Activated effector memory CD4-positive, alpha-beta T cell treated with Interleukin-2 at 50 U/mL for 16 hours (primary cell): ENCODE measurements at regions not wholly inside any gene's neighbourhood (a gene's known extent, or its start where the extent isn't known, plus 50 kb on each side); places are given as distances from the start of the nearest gene placed in this dataset.
"Not testable (repeated sequence)": the region's sequence is repeated elsewhere in the genome, so short reads cannot be mapped to it uniquely, and the experiment has no call there.

Experiments
- DNase-seq: peaks from one replicate; pipeline ENCODE4 v3.0.0-alpha.2; 2020

GRCh38 chr12:61137677-61138414 lies 1122.4 kb upstream of the USP15 start:
- DNase-seq: no peak

DNA sequence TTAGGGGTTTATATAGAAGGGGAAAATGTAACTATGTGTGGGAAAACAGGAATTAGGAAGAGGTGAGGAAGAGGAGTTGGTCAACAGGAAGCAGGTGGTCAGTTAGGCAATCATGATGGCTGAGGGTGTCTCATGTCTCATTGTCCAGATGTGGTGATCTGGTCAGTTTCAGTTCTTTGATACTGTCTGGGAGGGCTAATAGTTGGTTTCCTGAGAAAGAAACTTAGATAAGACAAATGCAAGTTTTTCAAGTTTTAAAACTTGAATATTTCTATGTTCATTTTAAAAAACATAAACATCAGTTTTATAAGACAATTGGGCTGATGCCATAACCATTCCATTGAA lies 1121.8 kb upstream of the USP15 start:
- no peak for DNase-seq

DNA sequence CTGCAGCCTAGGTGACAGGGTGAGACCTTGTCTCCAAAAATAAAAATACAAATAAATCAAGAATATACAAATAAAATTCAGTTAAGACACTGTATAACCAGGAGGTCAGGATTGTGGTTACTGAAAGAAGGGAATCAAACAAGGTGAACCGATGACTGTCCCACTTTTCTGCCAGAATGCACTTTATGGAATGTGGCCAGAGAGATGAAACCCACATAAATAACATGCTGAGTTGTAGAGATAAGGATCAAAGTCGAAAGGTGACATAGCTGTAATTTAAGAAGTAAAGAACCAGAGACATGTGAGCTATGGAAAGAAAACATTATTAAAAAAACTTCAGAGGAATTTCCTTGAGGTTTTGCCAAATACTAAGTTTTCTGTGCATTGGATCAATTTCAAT lies 1098.2 kb upstream of the USP15 start:
- DNase-seq: no peak

DNA sequence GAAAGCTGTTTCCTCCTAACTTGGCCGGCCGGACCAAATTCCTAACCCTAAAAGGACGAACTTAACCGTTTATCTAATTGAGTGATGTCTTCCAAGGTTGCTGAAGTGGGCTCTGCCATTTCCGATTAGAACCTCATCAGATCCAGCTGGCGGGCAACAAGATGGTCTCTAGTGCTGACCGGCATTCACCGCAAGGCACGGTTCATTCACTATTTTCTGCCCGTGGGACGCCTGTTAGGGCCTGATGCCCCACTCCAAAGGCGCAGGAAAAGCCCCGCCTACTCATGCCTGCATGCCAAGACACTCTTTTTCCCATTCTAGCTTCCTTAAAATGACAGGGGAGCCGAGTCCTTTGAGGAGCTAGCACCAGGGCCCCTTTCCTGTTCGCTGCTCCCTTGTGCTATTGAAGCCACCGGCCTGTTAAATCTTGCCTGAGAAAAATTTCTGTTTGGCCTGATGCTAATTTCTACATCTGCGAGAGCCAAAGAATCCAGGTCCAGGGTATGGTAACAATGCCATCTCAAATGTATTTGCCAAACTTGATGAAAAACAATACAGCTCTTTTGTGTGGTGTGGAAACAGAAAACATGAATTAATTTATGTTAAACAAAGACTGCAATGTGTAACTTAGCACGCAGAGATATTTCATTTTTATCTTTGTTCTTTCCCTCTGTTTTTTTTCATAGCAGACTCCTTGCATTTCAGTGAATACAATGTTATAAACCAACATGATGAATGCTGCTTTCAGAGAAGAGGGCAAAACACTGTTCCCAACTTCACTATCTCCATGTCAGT lies 1071.2 kb upstream of the USP15 start:
- DNase-seq: no peak

DNA sequence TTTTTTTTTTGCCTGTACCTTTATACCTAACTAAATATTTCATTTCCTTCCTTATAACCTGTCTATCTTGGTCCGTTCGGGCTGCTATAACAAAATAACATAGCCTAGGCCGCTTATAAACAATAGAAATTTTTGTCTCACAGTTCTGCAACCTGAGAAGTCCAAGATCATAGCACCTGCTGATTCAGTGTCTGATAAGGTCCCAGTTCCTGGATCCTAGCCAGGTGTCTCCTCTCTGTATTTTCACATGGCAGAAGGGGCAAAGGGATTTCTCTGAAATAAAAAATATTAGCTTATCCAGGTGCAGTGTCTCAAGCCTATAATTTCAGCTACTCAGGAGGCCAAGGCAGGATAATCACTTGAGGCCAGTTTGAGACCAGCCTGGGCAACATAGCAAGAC lies 1046.6 kb upstream of the USP15 start:
- DNase-seq: no peak

DNA sequence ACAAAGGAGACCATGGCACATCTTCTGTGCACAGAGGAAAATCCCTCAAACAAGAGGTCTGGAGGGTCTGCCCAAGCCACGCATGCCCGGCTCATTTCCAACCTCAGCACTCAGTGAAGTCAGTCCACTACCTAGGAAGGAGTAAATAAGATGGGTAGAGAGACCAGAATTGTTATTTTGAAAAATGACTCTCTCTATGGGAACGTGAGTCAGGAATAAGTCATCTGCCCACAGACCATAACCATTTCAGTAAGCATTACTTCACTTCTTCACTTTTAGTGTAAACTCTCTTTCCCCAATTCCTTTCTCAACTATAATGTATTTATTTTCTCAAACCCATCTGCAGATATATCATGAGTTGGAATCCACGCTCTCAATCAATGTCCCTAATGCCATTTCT lies 1039.9 kb upstream of the USP15 start:
- DNase-seq: no peak

GRCh38 chr12:61232040-61232439 lies 1028.2 kb upstream of the USP15 start:
- DNase-seq: no peak

GRCh38 chr12:61250303-61250702 lies 1009.9 kb upstream of the USP15 start:
- no peak for DNase-seq

GRCh38 chr12:61251076-61251475 lies 1009.1 kb upstream of the USP15 start:
- DNase-seq: no peak

- no peak for DNase-seq
Observed at GRCh38 chr12:61254225-61254624, 1006.0 kb upstream of the USP15 start.

- not testable (repeated sequence) for DNase-seq
Observed at GRCh38 chr12:61264294-61264693, 995.9 kb upstream of the USP15 start.

- no peak for DNase-seq
Observed at GRCh38 chr12:61267474-61267873, 992.7 kb upstream of the USP15 start.

DNA sequence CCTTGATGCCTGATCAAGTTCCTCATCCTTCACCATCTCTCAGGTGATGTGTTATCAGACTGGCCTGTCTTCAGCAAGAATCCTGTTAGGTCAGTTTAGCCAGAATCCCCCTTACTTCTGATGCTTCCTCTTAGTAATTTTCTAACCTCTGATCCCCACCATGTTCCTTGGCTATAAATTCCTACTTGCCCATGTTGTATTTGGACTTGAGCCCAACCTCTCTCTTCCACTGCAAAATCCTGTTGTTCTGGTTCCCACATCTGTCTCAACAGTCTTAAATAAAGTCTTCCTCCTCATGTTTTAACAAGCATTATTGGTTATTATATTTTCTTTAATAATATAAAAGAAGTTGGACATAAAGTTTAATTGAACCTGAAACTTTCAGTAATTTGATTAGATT lies 987.8 kb upstream of the USP15 start:
- no peak for DNase-seq

DNA sequence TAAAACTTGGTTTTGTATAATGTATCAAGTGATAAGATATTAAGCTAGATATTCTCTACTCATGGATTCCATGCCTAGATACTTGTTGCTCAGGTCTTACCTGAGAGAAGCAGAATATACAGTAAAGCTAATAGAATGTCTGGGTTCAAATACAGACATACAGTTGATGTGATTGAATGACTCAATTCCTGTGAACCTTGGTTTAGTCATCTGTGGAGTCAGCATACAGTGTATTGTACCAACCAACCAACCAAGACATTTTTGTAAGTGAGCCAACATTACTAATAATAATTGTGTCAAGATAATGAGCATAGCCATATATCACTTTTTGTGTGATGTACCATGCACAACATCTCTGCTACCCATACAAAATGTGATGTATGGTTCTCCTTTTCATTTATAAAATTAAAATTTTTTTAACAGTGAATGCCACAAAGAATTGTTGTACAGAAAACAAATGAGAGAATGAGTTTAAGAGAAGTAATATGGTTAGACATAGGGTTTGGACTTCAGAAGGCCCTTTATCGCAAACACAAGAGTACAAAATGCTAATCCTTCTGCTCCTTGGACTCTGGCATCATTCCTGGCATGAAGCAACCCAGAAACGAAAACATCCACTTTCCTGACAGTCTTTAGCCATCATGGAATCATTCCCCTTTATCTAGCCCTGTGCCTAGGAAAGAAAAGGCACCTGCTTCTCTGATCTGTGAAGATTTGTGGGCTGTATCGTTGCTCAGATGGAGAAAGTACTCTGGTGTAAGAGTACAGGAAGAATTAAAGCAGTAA lies 977.2 kb upstream of the USP15 start:
- DNase-seq: no peak

DNA sequence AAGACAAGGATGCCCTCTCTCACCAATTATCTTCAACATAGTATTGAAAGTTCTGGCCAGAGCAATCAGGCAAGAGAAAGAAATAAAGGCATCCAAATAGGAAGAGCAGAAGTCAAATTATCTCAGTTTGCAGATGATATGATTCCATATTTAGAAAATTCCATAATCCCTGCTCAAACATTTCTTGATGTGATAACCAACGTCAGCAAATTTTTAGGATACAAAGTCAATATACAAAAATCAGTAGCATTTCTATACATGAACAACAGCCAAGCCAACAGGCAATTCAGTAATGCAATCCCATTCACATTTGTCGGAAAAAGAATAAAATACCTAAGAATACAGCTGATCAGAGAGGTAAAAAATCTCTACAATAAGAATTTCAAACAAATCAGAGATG lies 969.7 kb upstream of the USP15 start:
- DNase-seq: no peak

GRCh38 chr12:61291647-61292046 lies 968.6 kb upstream of the USP15 start:
- no peak for DNase-seq

DNA sequence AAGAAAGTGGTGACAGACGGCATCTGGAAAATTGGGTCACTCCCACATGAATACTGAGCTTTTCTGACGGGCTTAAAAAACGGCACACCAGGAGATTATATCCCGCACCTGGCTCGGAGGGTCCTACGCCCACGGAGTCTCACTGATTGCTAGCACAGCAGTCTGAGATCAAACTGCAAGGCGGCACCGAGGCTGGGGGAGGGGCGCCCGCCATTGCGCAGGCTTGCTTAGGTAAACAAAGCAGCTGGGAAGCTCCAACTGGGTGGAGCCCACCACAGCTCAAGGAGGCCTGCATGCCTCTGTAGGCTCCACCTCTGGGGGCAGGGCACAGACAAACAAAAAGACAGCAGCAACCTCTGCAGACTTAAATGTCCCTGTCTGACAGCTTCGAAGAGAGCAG lies 966.2 kb upstream of the USP15 start:
- DNase-seq: not testable (repeated sequence)

GRCh38 chr12:61301817-61302216 lies 958.4 kb upstream of the USP15 start:
- no peak for DNase-seq

DNA sequence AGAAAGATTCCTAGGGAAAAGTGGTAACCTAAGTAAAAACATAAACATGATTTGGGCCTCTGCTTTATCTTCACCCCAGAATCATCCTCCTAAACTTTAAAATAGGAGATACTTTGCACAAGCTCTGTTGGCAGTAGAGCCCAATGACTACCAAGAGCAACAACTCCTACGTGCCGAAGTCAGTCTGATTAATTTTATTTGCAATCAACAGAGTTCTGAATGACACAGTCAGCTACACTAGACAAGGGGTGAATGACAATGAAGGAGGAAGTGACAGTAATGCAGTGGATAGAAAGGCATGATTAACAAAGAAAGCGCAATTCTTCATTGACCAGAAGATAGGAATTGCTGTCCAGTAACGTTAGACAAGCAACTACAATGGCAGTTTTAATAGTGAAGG lies 957.9 kb upstream of the USP15 start:
- no peak for DNase-seq

DNA sequence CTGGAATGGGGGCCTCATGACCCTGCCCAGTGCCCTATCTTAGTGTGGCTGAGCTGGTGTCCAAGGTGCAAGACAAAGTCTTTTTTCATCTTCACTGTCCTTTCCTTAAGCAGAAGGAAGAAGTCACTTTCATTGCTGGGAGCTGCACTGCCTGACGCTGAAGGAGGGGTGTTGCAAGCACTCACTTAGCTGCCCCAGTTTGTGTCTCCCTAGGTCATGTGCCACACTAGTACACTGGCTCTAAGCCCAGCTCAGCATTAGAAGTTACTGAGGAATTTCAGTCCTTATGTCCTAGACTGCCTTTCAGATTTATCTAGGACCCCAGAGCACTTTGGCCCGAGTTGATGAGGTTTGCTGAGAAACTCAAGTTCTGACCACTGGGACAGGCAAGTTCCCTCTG lies 952.0 kb upstream of the USP15 start:
- no peak for DNase-seq

GRCh38 chr12:61311413-61311812 lies 948.8 kb upstream of the USP15 start:
- DNase-seq: no peak

GRCh38 chr12:61348871-61349270 lies 911.3 kb upstream of the USP15 start:
- no peak for DNase-seq

DNA sequence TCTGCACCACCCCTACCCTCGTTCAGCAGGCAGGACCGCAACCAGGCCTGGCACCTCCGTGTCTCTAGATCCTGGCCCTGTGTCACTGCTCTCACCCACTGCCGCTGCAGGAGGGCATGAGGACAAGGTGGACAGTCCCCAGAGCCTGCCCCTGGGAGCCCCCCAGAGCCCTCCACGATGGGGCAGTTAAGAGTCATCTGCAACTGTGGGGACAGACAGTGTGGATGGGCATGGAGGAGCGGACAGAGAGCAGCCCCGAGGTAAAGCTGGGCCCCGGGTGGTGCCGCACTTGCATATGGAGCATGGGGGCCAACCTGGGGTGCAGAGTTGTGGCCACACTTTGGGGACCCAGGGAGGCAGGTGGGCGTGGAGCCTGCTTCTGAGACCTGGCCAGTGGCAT lies 905.1 kb upstream of the USP15 start:
- DNase-seq: no peak

- no peak for DNase-seq
Observed at GRCh38 chr12:61356485-61356884, 903.7 kb upstream of the USP15 start.
